ENCODE measurements at regions not wholly inside any gene's neighbourhood (a gene's known extent, or its start where the extent isn't known, plus 50 kb on each side); places are given as distances from the start of the nearest gene placed in this dataset.

GRCh38 chr2:176589825-176590440 is 320.7 kb downstream of the MTX2 start:
- H3K4me3 ChIP-seq (ENCODE audit: low read depth, low read length, poor library complexity, severe bottlenecking), result no peak overlapping the region
- ChIA-PET CTCF (interaction anchor here (0.7 kb wide), 1 partner anchor 135 kb away, joined by 6 read pairs; no protein-coding TSS in a partner anchor), POLR2A (ENCODE audit: low non-redundant PET) (interaction anchor here (0.7 kb wide), 1 partner anchor 488 kb away, joined by 23 read pairs; no protein-coding TSS in a partner anchor)
- H3K4me1 ChIP-seq (ENCODE audit: insufficient read depth, low read length, poor library complexity, severe bottlenecking), result no peaks in the 10 kb centered on the region
- intact Hi-C loops (cut with micrococcal nuclease; ENCODE audit: unreplicated experiment), result no loop called here
- H3K27ac ChIP-seq (ENCODE audit: low read depth, low read length, poor library complexity, severe bottlenecking), result no peak overlapping the region
- H3K36me3 ChIP-seq (ENCODE audit: insufficient read depth, low read length, poor library complexity, severe bottlenecking), result no peaks in the 10 kb centered on the region
- BruUV-seq (replicated peaks), result no TSS peak
- no peaks in the 10 kb centered on the region for H3K9me3 ChIP-seq (ENCODE audit: low read depth, low read length, poor library complexity, severe bottlenecking)
- DNase-seq (ENCODE audit: low spot score), result no peak
- no peak for TF ChIP-seq EZH2 (IDR thresholded peaks at IDR 0.05; ENCODE audit: borderline replicate concordance, low read depth, low read length, poor library complexity, severe bottlenecking)
- TF ChIP-seq, protein P1, sequence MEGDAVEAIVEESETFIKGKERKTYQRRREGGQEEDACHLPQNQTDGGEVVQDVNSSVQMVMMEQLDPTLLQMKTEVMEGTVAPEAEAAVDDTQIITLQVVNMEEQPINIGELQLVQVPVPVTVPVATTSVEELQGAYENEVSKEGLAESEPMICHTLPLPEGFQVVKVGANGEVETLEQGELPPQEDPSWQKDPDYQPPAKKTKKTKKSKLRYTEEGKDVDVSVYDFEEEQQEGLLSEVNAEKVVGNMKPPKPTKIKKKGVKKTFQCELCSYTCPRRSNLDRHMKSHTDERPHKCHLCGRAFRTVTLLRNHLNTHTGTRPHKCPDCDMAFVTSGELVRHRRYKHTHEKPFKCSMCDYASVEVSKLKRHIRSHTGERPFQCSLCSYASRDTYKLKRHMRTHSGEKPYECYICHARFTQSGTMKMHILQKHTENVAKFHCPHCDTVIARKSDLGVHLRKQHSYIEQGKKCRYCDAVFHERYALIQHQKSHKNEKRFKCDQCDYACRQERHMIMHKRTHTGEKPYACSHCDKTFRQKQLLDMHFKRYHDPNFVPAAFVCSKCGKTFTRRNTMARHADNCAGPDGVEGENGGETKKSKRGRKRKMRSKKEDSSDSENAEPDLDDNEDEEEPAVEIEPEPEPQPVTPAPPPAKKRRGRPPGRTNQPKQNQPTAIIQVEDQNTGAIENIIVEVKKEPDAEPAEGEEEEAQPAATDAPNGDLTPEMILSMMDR (conservative IDR thresholded peaks at IDR 0.05; ENCODE audit: low read depth, low read length), result no peak
- H3K27me3 ChIP-seq (replicated peaks; ENCODE audit: insufficient read depth, low read depth, low read length, poor library complexity), result no peaks in the 10 kb centered on the region

DNA sequence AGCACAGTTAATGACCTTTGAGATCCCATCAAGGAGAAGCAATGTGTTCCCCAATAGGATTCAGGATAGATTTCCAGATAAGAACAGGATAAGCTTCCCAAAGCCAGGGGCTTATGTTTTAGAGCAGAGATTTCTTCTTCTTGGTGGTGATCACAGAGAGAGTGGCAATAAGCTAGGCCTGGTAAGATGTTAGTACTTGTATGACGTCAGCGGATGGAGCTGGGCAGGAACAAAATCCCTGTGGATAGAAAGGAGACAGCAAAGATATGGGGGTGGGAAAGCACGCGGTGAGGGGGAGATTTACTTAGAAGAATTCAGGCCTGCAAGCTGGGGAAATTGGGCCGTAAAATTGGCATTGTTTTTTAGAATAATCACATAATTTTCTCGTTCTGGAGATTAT is 323.0 kb downstream of the MTX2 start:
- no peaks in the 10 kb centered on the region for H3K27me3 ChIP-seq (replicated peaks; ENCODE audit: insufficient read depth, low read depth, low read length, poor library complexity)
- no peak for TF ChIP-seq EZH2 (IDR thresholded peaks at IDR 0.05; ENCODE audit: borderline replicate concordance, low read depth, low read length, poor library complexity, severe bottlenecking)
- TF ChIP-seq, protein P1 (conservative IDR thresholded peaks at IDR 0.05; ENCODE audit: low read depth, low read length), result no peak
- ChIA-PET CTCF (no interaction called here), POLR2A (ENCODE audit: low non-redundant PET) (no interaction called here)
- peak; percentile 15 for DNase-seq (ENCODE audit: low spot score)
- no peaks in the 10 kb centered on the region for H3K36me3 ChIP-seq (ENCODE audit: insufficient read depth, low read length, poor library complexity, severe bottlenecking)
- BruUV-seq (replicated peaks), result no TSS peak
- H3K9me3 ChIP-seq (ENCODE audit: low read depth, low read length, poor library complexity, severe bottlenecking), result no peaks in the 10 kb centered on the region
- H3K4me1 ChIP-seq (ENCODE audit: insufficient read depth, low read length, poor library complexity, severe bottlenecking), result no peaks in the 10 kb centered on the region
- H3K27ac ChIP-seq (ENCODE audit: low read depth, low read length, poor library complexity, severe bottlenecking), result no peak overlapping the region
- H3K4me3 ChIP-seq (ENCODE audit: low read depth, low read length, poor library complexity, severe bottlenecking), result no peak overlapping the region
- intact Hi-C loops (cut with micrococcal nuclease; ENCODE audit: unreplicated experiment), result no loop called here

DNA sequence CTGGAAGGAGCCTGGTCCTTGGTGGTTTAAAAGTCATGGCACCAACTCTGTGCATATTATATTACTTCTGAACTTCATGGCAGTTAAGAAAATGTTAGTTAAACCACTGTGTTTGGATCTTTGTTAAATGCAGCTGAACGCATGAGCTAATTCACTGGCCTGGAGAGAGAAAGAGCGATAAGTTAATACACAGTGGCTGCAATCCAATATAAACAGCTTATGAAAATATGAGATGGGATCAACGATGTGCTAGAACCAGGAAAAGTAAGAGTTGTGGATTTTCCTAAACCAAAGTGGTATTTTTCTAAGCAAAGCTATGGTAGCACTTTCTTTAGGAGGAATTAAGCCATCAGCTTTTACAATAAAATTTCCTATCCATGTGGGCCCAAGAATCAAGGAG is 326.7 kb downstream of the MTX2 start:
- POLR2A ChIA-PET (ENCODE audit: low non-redundant PET), result no interaction called here
- H3K27ac ChIP-seq (ENCODE audit: low read depth, low read length, poor library complexity, severe bottlenecking), result no peak overlapping the region
- H3K4me1 ChIP-seq (ENCODE audit: insufficient read depth, low read length, poor library complexity, severe bottlenecking), result peaks cover under 1% of the 10 kb centered on the region
- no peaks in the 10 kb centered on the region for H3K9me3 ChIP-seq (ENCODE audit: low read depth, low read length, poor library complexity, severe bottlenecking)
- CTCF ChIA-PET, result no interaction called here
- H3K4me3 ChIP-seq (ENCODE audit: low read depth, low read length, poor library complexity, severe bottlenecking), result no peak overlapping the region
- no peaks in the 10 kb centered on the region for H3K27me3 ChIP-seq (replicated peaks; ENCODE audit: insufficient read depth, low read depth, low read length, poor library complexity)
- no peak for TF ChIP-seq EZH2 (IDR thresholded peaks at IDR 0.05; ENCODE audit: borderline replicate concordance, low read depth, low read length, poor library complexity, severe bottlenecking)
- TF ChIP-seq, protein P1 (conservative IDR thresholded peaks at IDR 0.05; ENCODE audit: low read depth, low read length), result no peak
- BruUV-seq (replicated peaks), result no TSS peak
- intact Hi-C loops (cut with micrococcal nuclease; ENCODE audit: unreplicated experiment), result no loop called here
- H3K36me3 ChIP-seq (ENCODE audit: insufficient read depth, low read length, poor library complexity, severe bottlenecking), result no peaks in the 10 kb centered on the region
- DNase-seq (ENCODE audit: low spot score), result no peak
